Activated CD8-positive, alpha-beta memory T cell treated with anti-CD3 and anti-CD28 coated beads for 36 hours (primary cell): ENCODE measurements at regions not wholly inside any gene's neighbourhood (a gene's known extent, or its start where the extent isn't known, plus 50 kb on each side); places are given as distances from the start of the nearest gene placed in this dataset.
"Not testable (repeated sequence)": the region's sequence is repeated elsewhere in the genome, so short reads cannot be mapped to it uniquely, and the experiment has no call there.

Experiments
- CTCF ChIA-PET: fragments of 350-600 bp; sonication (Branson Sonifier 250); formaldehyde crosslinking; loops from one replicate; lab custom pipeline; 2021; ENCODE audit warnings: antibody characterized with exemption; lab: Charles Lee
- POLR2A ChIA-PET: fragments of 350-600 bp; sonication (Branson Sonifier 250); formaldehyde crosslinking; loops from one replicate; lab custom pipeline; 2021; ENCODE audit warnings: antibody characterized with exemption; lab: Charles Lee

GRCh38 chr13:84131249-84131648, 249.0 kb upstream of the SLITRK1 start:
- POLR2A ChIA-PET, result no interaction called here
- CTCF ChIA-PET, result no interaction called here

DNA sequence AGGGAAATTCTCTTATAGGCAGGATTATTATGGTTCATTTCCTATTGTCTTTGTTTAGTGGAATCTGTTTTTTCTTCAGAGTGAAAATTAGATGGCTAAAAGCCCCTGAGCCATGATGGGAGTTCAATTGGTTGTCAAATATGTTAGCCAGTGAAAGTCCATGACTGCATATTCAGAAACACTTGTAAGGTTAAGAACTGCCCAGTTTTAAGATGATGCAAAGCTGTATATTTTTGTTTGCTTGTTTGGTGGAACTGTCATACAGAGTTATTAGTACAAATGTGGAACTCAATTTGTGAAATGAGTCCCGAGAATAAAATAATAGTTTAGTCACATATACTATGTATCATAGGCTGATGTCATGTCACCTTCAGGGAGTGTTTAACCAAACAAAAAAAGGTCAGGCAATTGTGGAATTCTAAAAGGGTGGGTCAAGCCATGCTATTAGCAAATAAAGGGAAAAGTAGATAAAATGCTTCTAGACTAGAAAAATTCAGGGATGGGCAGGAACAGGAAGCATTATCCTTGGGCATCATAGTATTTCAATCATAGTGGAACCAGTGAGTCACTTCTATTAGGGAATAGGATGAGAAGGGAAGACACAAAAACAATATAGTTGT, 248.3 kb upstream of the SLITRK1 start:
- ChIA-PET CTCF (no interaction called here), POLR2A (no interaction called here)

GRCh38 chr13:84129966-84130365, 247.7 kb upstream of the SLITRK1 start:
- ChIA-PET CTCF (no interaction called here), POLR2A (no interaction called here)

DNA sequence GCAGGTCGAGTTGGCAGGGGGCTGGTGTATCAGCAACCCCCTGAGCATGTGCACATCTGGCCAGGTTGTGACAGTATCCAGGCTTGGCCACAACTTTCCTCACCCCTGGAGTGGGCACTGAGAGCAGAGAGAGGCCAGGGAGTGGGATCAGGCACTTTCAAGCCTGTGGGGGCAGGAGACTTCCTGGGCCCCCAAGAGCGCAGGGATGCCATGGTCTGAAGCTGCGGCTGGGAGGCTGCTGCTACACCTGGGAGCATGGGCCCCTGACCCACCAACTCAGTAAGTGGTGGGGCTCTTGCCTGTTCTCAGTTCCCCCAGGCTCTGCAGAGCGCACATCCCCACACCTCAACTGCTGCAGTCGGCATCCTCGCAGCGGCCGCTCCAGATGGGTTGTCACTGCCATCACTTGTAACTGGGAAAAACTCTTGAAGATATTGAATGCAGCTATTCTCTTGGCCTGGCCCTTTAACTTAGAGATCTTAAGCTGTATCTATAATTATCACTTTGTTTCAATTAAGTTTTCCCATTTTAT, 245.4 kb upstream of the SLITRK1 start:
- ChIA-PET POLR2A (no interaction called here), CTCF (no interaction called here)

DNA sequence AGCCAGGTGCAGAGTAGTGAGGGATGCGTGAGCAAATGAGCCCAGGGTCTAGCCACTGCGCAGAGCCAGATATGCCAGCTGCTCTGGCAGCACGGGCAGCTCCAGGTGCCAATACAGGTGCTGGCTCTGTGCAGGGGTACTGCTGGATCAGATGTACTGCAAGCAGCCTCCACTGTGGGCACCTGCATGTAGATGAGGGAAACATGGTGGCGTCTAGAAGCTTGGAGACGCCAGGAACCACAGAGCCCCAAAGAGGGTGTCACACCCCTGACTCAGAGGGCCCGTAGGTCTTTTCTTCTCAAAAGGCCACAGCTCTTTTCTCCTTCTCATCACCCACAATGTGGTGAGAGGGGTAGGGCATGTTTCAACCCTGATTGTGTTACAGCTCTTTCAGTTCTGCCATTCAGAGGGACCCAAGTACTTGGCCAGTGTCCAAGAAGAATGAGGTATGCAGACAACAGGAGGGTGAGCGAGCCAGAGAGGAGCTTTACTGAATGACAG, 244.4 kb upstream of the SLITRK1 start:
- ChIA-PET CTCF (no interaction called here), POLR2A (no interaction called here)

DNA sequence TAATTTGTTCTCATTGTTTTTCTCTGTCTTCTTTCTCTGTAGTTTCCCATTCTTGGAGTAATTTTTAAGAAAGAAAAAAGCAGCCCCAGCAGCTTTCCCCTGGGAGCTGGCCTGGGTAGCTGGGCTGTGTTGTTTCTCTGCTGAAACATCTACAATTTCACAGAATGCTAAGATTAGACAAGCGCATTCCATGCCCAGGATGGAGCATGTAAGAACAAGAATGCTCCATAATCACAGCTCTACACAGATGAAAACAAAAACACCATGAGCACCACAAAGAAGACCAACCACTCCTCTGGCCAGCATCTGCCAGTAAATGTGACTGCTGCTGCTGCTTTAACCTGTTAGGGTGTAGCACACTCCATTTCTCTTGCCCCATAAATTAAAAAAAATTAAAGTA, 239.2 kb upstream of the SLITRK1 start:
- POLR2A ChIA-PET, result no interaction called here
- CTCF ChIA-PET, result no interaction called here

- ChIA-PET POLR2A (no interaction called here), CTCF (no interaction called here)
These were observed 236.7 kb upstream of the SLITRK1 start for GRCh38 chr13:84118839-84119409.

DNA sequence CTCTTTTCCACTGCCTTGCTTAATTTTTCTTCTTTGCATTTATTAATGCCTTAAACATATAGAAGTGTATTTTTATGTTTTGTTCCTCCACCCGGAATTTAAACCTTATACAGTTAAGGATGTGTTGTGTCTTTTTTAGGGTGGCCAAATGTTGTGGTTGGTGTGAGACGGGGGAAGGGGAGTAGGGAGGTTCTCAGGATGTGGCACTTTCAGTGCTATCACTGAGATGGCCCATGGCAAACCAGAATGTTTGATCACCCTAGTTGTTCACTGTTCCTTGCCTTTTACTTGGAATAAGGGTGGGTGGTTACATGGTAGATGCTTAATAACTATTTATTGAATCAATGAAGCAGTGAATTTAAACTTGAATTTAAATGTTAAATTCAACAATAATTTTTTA, 216.0 kb upstream of the SLITRK1 start:
- ChIA-PET POLR2A (no interaction called here), CTCF (no interaction called here)

DNA sequence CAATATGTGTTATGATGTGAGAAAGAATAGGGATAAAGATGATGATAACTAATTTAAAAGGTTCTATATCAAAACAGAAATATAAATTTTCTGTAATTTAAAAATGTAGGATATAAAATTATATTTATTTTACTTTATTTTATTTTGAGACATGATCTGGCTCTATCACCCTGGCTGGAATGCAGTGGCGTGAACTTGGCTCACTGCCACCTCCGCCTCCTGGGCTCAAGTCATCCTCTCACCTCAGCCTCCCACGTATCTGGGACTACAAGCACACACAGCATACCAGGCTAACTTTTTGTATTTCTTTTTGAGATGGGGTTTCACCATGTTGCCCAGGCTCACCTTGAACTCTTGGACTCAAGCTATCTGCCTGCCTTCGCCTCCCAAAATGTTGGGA, 214.9 kb upstream of the SLITRK1 start:
- ChIA-PET POLR2A (no interaction called here), CTCF (no interaction called here)

DNA sequence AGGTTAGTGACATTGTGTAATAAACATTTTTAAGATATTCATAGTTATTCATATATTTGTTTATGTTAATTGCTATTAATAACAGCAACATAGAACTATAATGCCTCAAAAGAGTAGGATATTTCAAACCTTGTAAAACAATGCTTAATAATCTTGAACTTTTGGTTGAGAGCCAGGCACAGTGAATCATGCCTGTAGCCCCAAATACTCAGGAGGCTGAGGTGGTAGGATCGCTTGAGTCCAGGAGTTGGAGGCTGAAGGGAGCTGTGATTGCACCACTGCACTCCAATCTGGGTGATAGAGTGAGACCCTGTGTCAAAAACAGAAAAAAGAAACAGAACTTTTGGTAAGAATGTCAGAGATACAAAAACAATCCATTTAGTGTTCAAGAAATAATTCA, 213.9 kb upstream of the SLITRK1 start:
- ChIA-PET POLR2A (no interaction called here), CTCF (no interaction called here)

- CTCF ChIA-PET, result no interaction called here
- POLR2A ChIA-PET, result no interaction called here
These were observed 206.7 kb upstream of the SLITRK1 start for GRCh38 chr13:84088996-84089395.

GRCh38 chr13:84086847-84087162, 204.5 kb upstream of the SLITRK1 start:
- ChIA-PET POLR2A (no interaction called here), CTCF (no interaction called here)

DNA sequence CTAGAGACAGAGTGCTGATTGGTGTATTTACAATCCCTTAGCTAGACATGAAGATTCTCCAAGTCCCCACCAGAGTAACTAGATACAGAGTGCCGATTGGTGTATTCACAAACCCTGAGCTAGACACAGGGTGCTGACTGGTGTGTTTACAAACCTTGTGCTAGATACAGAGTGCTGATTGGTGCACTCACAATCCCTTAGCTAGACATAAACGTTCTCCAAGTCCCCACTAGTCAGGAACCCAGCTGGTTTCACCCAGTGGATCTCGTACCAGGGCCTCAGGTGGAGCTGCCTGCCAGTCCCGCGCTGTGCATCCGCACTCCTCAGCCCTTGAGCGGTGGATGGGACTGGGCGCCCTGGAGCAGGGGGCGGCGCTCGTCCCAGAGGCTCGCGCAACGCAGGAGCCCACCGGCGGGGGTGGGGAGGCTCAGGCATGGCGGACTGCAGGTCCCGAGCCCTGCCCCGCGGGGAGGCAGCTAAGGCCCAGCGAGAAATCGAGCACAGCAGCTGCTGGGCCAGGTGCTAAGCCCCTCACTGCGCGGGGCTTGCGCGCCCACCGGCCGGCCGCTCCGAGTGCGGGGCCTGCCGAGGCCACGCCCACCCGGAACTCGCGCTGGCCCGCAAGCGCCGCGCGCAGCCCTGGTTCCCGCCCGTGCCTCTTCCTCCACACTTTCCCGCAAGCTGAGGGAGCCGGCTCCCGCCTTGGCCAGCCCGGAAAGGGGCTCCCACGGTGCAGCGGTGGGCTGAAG, 204.0 kb upstream of the SLITRK1 start:
- CTCF ChIA-PET, POLR2A ChIA-PET: not testable (repeated sequence)

- CTCF ChIA-PET, result no interaction called here
- POLR2A ChIA-PET, result no interaction called here
These were observed 200.2 kb upstream of the SLITRK1 start for GRCh38 chr13:84082462-84082861.

DNA sequence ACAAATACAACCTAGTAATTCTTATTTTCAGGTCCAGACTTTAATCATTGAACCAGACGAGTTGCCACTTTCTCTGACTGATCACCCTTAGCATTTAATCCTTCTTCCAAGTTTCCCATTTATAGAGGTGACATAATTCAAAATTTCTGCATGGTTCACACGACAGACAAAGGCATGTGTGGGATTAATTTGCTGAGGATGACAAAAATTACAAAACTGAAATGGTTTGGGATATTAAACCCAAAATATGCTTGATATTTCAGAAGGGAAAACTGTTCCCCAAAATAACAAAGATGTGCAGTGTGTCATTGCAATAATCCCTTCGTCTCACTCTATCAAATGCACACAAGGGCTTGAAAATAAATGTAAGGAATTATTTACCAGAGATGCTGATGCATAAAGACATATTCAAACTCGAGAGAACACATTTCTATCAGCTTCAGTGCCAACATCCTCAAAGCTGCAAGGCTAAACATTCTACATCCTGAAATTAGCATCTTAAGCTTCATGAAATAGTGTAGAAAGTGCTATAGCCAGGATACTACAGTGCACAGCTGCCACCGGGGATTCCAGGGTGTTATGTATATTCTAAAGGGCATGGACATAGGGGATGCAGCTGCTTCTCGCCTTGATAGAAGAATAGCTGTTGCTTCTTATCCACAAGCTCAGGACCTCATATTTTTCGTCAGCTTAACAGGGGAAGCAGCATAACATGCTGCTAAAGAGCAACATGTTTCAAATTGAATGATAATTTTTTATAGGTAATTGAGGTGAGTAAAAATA, 198.7 kb upstream of the SLITRK1 start:
- CTCF ChIA-PET, result no interaction called here
- POLR2A ChIA-PET, result no interaction called here

DNA sequence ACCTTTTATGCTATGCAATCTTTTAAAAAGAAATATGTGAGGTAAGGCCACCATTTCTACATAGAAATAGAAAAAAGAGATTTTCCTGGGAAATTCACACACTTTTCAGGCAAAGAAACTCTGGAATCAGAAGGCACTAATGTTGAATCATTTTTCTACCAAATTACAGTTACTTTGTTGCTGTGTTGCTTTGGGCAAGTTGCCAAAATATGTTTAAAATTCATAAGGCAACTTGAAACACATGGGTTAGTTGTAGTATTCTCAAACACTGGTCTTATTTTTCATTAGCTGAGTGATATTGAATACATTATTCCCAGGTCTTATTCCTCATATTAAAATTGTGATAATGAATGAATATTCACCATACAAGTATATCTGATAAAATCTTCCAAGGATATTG, 195.0 kb upstream of the SLITRK1 start:
- POLR2A ChIA-PET, result no interaction called here
- CTCF ChIA-PET, result no interaction called here

- ChIA-PET POLR2A (no interaction called here), CTCF (no interaction called here)
These were observed 194.0 kb upstream of the SLITRK1 start for GRCh38 chr13:84076280-84076679.

DNA sequence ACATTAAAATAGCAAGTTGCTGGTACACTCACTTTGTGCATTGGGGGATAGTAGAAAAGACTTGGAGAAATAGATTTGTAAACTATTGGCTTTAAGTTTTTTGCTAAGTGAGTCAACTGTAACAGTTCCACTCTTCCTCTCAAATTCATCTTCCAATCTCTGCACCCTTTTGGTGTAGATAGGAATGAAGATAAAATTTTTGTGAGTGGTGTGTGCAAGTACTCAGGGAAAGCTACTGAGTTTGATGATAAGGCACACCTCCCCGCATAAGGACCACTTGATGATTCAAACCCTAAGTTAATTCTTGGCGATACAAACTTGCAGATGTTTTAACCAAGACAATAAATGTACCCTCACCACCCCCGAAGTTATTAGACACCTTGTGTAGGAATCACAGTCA, 168.3 kb upstream of the SLITRK1 start:
- CTCF ChIA-PET, result no interaction called here
- POLR2A ChIA-PET, result no interaction called here

- POLR2A ChIA-PET, result no interaction called here
These were observed 167.4 kb upstream of the SLITRK1 start for GRCh38 chr13:84049443-84050219.

DNA sequence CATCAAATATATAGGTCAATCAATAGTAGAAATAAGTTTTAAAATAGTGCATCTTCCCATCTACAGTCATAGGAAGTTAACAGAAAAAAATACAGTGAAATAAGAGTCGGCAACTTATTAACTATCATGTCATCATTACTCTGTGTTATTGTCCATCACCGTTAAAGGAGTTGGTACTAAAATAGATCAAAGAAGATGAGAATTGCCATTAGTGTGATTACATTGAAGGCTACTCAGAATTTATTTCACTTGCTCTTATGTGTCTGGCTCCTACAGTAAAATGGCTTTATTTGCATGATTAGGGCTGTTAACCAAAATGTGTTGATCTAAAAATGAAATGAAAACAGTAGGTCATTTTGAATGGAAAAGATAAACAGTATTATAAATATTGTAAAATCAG, 162.5 kb upstream of the SLITRK1 start:
- ChIA-PET POLR2A (no interaction called here), CTCF (no interaction called here)

More at GRCh38 chr13:84049443-84050219, 167.4 kb upstream of the SLITRK1 start:
- CTCF ChIA-PET, result no interaction called here
